GM12864 (cell line): ENCODE measurements at regions not wholly inside any gene's neighbourhood (a gene's known extent, or its start where the extent isn't known, plus 50 kb on each side); places are given as distances from the start of the nearest gene placed in this dataset.
A peak's percentile ranks its signal among the peaks of the same experiment; 100 is the strongest.

Source experiments
- DNase-seq: peaks from one replicate; pipeline ENCODE4 v3.0.0-alpha.2; 2011; ENCODE audit warnings: low read depth
- H3K4me3 ChIP-seq: 2 replicates; pipeline ENCODE4 v1.5.1; 2011; ENCODE audit warnings: mild to moderate bottlenecking, low read depth, low read length, control low read depth
- CTCF ChIP-seq: IDR thresholded peaks from 2 replicates; pipeline ENCODE4 v1.5.1; 2011; ENCODE audit warnings: low read depth, mild to moderate bottlenecking, moderate library complexity, low read length, control low read depth, inconsistent platforms; ENCODE audit errors: missing control alignments

- no peak overlapping the region for H3K4me3 ChIP-seq
- TF ChIP-seq CTCF = no peak
- no peak for DNase-seq
Observed at GRCh38 chr14:65279510-65279909, 133.0 kb upstream of the FUT8 start.

GRCh38 chr14:65279958-65280357 lies 132.6 kb upstream of the FUT8 start:
- no peak for DNase-seq
- H3K4me3 ChIP-seq = no peak overlapping the region
- TF ChIP-seq CTCF = no peak

GRCh38 chr14:65280653-65281052 lies 131.9 kb upstream of the FUT8 start:
- TF ChIP-seq CTCF = no peak
- no peak for DNase-seq
- H3K4me3 ChIP-seq = no peak overlapping the region

GRCh38 chr14:65281991-65282895 lies 130.3 kb upstream of the FUT8 start:
- no peak for DNase-seq
- TF ChIP-seq CTCF = no peak
- peak overlapping the region; percentile 44 for H3K4me3 ChIP-seq

- no peak for DNase-seq
- H3K4me3 ChIP-seq = peak overlapping the region; percentile 44
- no peak for TF ChIP-seq CTCF
Observed at GRCh38 chr14:65282896-65283253, 129.7 kb upstream of the FUT8 start.

- DNase-seq = no peak
- no peak overlapping the region; the same call in 1 of the 2 replicates for H3K4me3 ChIP-seq
- peak; percentile 60 for TF ChIP-seq CTCF
Observed at GRCh38 chr14:65286443-65286842, 126.1 kb upstream of the FUT8 start.
